GM19240 (cell line): ENCODE measurements at regions not wholly inside any gene's neighbourhood (a gene's known extent, or its start where the extent isn't known, plus 50 kb on each side); places are given as distances from the start of the nearest gene placed in this dataset.
"Not testable (repeated sequence)": the region's sequence is repeated elsewhere in the genome, so short reads cannot be mapped to it uniquely, and the experiment has no call there.

Experiments used
- DNase-seq: peaks from one replicate; pipeline ENCODE4 v3.0.0; 2011; ENCODE audit warnings: low spot score; ENCODE audit not compliant: insufficient read length

DNA sequence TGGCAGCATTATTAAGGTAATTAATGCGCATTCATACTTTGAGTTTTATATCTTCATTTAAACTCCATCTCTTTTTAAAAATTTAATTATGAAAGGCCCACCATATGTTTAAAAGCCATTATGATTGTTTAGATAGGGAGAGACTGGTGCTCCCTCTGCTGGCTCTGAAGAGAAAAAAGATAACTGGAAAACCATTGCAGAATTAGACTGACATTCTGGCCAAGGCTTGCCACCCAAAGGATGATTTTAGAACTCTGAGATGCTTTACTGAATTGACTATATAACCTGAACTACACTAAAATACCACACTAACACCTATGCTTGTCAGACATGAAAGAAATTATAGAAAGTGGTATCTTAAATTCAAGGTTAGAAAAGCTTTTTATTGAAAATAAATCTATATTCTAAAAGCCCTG, 127.6 kb upstream of the SPOPL start:
- DNase-seq: peak; percentile 5

- DNase-seq: no peak
Observed at GRCh38 chr2:138381373-138381772, 120.2 kb upstream of the SPOPL start.

- DNase-seq: no peak
Observed at GRCh38 chr2:138382672-138383071, 118.9 kb upstream of the SPOPL start.

- DNase-seq: not testable (repeated sequence)
Observed at GRCh38 chr2:138386191-138386590, 115.4 kb upstream of the SPOPL start.

- DNase-seq: no peak
Observed at GRCh38 chr2:138389063-138389462, 112.5 kb upstream of the SPOPL start.

DNA sequence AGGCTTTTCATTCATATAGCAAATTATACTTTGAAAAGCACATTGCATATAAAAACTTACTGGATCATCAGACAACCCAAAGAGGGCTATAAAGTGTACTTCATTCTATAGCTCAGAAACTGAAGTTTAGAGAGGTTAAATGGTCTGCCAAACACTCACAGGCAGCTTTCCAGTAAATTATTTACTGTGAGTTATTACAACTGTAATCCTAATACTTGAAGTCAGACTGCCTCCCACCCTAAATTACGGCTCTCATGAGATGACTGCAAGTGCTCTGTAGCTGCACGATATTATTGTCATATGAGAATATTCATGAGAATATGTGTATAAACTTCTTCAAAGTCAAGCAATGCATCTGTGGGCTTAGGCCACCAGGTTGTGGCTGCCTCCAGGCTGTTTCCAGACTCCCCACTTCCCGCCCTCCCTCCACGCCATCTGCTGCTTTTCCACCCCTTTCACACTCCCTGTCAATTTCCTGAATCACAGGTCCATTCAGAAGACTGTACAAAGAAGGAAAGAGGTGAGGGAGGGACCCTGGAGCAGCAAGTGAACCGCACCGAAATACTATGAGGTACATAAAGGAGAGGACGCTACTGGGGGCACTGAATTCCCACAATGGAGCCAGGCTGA, 111.1 kb upstream of the SPOPL start:
- no peak for DNase-seq

- no peak for DNase-seq
Observed at GRCh38 chr2:138391946-138392345, 109.6 kb upstream of the SPOPL start.

- DNase-seq: no peak
Observed at GRCh38 chr2:138395565-138396306, 105.8 kb upstream of the SPOPL start.

- no peak for DNase-seq
Observed at GRCh38 chr2:138396843-138397242, 104.7 kb upstream of the SPOPL start.

GRCh38 chr2:138403431-138403927, 98.1 kb upstream of the SPOPL start:
- DNase-seq: no peak

DNA sequence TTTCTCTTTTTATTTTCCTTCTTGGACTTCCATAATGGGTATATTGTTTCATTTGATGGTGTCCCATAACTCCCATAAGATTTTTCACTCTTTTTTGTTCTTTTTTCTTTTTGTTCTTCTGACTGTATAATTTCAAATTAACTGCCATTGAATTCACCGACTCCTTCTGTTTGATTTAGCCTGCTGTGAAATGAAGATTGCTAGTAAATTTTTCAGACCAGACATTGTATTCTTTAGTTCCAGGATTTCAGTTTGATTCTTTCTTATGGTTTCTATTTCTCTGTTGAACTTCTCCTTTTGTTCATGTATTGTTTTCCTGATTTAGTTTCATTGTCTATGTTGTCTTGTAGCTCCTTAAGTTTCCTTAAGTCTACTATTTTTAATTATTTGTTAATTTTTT, 87.6 kb upstream of the SPOPL start:
- no peak for DNase-seq

GRCh38 chr2:138415985-138416384, 85.6 kb upstream of the SPOPL start:
- DNase-seq: no peak

DNA sequence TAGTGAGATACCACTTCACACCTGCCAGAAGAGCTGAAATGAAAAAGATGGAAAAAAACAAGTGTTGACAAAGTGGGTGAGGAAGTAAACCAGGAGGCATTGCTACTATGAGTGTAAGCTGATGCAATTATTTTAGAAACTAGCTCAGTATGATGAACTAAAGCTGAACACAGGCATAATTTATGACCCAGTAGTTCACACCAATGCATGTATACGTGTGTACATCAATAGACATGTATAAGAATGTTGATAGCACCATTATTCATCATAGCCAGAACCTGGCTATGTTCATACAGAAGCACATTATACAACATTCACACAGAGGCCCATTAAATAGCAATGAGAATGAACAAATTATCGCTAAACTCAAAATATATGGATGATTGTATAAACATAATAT, 83.1 kb upstream of the SPOPL start:
- no peak for DNase-seq

DNA sequence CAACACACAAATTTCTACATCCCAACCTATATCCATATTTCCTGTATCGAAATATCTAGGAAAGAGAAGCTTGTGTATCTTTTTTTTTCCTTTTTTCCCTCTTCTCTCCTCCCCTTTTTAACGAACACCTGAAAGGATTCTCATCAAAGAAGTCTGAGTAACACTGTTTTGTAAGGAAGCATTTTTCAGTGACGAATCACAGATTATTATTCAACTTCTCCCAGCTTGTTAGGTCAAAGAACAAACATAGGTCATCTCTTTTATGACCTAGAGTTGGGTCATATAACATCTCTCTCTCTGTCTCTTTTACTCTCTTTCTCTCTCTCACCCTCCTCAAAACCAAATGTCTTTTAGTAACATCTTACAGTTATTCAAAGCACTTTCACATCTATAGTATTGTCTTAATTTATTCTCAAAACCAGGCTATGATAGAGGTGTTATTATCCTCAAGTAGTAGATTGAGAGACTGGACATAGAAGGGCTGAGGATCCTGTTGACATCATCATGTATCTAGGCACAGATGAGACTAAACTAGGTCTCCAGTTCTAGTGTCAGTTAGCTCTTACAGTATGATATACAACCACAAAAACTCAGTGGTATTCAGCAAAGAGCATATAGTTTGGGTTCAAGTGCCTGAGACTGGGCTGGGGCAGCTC, 80.1 kb upstream of the SPOPL start:
- no peak for DNase-seq

- DNase-seq: no peak
Observed at GRCh38 chr2:138421971-138422335, 79.6 kb upstream of the SPOPL start.

DNA sequence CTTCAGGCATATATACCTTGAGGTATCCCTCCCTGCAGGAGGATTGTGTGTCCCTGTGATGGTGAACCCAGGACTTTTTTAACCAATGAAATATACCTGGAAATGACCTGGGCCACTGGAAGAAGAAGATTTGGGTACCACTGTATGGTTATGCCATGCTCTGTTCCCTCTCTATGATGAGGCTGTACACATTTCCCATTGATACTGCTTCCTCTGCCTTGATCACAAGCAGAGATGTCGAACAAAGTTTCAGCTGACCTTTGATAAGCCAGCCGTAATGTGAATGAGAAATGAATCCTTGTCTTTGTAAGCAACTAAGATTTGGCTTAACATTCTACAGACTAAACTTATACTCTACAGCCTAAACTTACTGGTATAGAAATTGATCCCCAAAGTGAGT, 78.4 kb upstream of the SPOPL start:
- no peak for DNase-seq

- no peak for DNase-seq
Observed at GRCh38 chr2:138423745-138424144, 77.8 kb upstream of the SPOPL start.

GRCh38 chr2:138424436-138425140, 77.0 kb upstream of the SPOPL start:
- no peak for DNase-seq

GRCh38 chr2:138426116-138426515, 75.5 kb upstream of the SPOPL start:
- DNase-seq: not testable (repeated sequence)

GRCh38 chr2:138428710-138429440, 72.7 kb upstream of the SPOPL start:
- DNase-seq: no peak

GRCh38 chr2:138430181-138430580, 71.4 kb upstream of the SPOPL start:
- DNase-seq: no peak
